HAP-1 (cell line): ENCODE measurements at regions not wholly inside any gene's neighbourhood (a gene's known extent, or its start where the extent isn't known, plus 50 kb on each side); places are given as distances from the start of the nearest gene placed in this dataset.

Source experiments
- DNase-seq, 2 experiments: peaks; one replicate each; pipeline ENCODE4 v3.0.0-alpha.2; 2016 to 2020; ENCODE audit warnings: low spot score in 2 of 2
- H3K27me3 ChIP-seq: fragments of 250-450 bp; sonication (Bioruptor Pico); 2 replicates; pipeline ENCODE4 v1.5.1; 2020; ENCODE audit warnings: low read depth, mild to moderate bottlenecking, moderate library complexity
- H3K36me3 ChIP-seq: fragments of 250-450 bp; sonication (Bioruptor Pico); replicated peaks from 2 replicates; pipeline ENCODE4 v1.5.1; 2020; ENCODE audit warnings: mild to moderate bottlenecking
- H3K4me1 ChIP-seq: fragments of 250-450 bp; sonication (Bioruptor Pico); 2 replicates; pipeline ENCODE4 v1.5.1; 2020; ENCODE audit warnings: mild to moderate bottlenecking
- H3K4me3 ChIP-seq: fragments of 250-450 bp; sonication (Bioruptor Pico); 2 replicates; pipeline ENCODE4 v1.5.1; 2020; ENCODE audit warnings: mild to moderate bottlenecking, moderate library complexity
- H3K9me3 ChIP-seq: fragments of 250-450 bp; sonication (Bioruptor Pico); 2 replicates; pipeline ENCODE4 v1.5.1; 2020; ENCODE audit warnings: mild to moderate bottlenecking, moderate library complexity
- in situ Hi-C: fragments of 300-500 bp; cut with MboI; formaldehyde crosslinking; loops from 3 replicates; pipeline ENCODE4 v1.14.3; 2020; ENCODE audit warnings: low sequenced_read_pairs, inconsistent platforms, mixed read lengths

DNA sequence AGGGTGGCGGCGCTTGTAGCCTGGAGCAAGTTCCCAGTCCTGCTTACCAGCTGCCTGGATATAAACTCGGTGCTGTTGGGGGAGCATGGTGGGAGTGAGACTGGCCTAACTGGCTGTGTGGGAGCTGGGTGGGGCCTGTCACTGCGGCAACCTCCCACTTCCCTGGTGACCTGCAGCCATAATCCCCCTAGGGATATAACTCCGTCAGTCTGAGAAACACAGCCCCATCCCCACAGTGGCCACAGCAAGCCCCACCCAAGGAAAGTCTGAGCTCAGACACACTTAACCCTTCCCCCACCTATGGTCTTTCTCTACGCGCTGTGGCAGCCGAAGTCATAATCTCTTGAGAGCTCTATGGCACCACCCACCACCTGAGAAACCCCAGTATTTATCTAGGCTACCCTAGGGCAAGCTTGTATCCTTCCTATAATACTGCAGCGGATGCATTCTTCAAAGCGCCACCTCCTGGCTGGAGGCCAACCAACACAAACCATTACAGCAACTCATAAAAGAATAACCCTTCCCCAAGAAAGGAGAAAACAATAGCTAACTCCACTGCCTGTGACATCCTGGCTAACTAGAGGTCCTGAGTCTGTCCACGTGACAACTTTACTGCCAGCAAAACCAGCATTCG, 57.4 kb downstream of the ZNF648 start:
- in situ Hi-C loops = no loop called here
- no peaks in the 10 kb centered on the region for H3K36me3 ChIP-seq
- DNase-seq = peak in 1 of 2 experiments; percentile 36
- H3K9me3 ChIP-seq = no peaks in the 10 kb centered on the region
- H3K4me3 ChIP-seq = no peak overlapping the region
- no peaks in the 10 kb centered on the region for H3K27me3 ChIP-seq
- H3K4me1 ChIP-seq = no peaks in the 10 kb centered on the region

- Histone ChIP-seq H3K9me3 (no peaks in the 10 kb centered on the region), H3K4me3 (no peak overlapping the region), H3K4me1 (no peaks in the 10 kb centered on the region), H3K36me3 (no peaks in the 10 kb centered on the region), H3K27me3 (no peaks in the 10 kb centered on the region)
- DNase-seq = no peak
- in situ Hi-C loops = no loop called here
Measured at GRCh38 chr1:182003025-182003725, 58.3 kb downstream of the ZNF648 start.

- Histone ChIP-seq H3K4me1 (no peaks in the 10 kb centered on the region), H3K27me3 (no peaks in the 10 kb centered on the region), H3K36me3 (no peaks in the 10 kb centered on the region), H3K9me3 (no peaks in the 10 kb centered on the region), H3K4me3 (no peak overlapping the region)
- DNase-seq = no peak
- in situ Hi-C loops = no loop called here
Measured at GRCh38 chr1:182002570-182002969, 58.9 kb downstream of the ZNF648 start.

GRCh38 chr1:181998858-181999257, 62.7 kb downstream of the ZNF648 start:
- H3K9me3 ChIP-seq = no peaks in the 10 kb centered on the region
- no peaks in the 10 kb centered on the region for H3K27me3 ChIP-seq
- H3K4me1 ChIP-seq = no peaks in the 10 kb centered on the region
- H3K36me3 ChIP-seq = no peaks in the 10 kb centered on the region
- in situ Hi-C loops = loop anchor here (10.0 kb wide), 1 partner anchor 56 kb away; no protein-coding TSS in a partner anchor
- DNase-seq = no peak
- no peak overlapping the region for H3K4me3 ChIP-seq

GRCh38 chr1:181992072-181992471, 69.4 kb downstream of the ZNF648 start:
- H3K4me1 ChIP-seq = no peaks in the 10 kb centered on the region
- H3K27me3 ChIP-seq = no peaks in the 10 kb centered on the region; the same call in 1 of the 2 replicates
- H3K9me3 ChIP-seq = no peaks in the 10 kb centered on the region
- no peak for DNase-seq
- no peaks in the 10 kb centered on the region for H3K36me3 ChIP-seq
- in situ Hi-C loops = loop anchor here (10.0 kb wide), 1 partner anchor 63 kb away; no protein-coding TSS in a partner anchor
- H3K4me3 ChIP-seq = no peak overlapping the region

DNA sequence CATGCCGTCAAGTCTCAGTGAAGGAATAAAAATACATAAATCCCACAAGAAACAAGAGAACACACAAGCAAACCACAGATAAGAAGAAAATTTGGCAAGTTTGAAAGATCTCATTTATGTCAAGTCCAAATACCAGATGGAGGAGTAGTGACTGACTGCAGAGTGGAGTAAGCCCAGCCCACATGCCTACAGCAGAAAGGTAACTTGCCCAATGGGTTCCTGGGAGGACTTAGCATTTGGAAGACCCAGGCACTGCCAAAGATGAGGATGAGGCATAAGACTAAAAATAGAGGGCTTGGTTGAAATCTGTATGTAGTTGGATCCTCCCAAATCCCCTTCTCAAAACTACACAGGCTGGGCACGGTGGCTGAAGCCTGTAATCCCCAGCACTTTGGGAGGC, 70.8 kb downstream of the ZNF648 start:
- Histone ChIP-seq H3K4me1 (no peaks in the 10 kb centered on the region), H3K9me3 (no peaks in the 10 kb centered on the region), H3K4me3 (no peak overlapping the region), H3K36me3 (no peaks in the 10 kb centered on the region), H3K27me3 (no peaks in the 10 kb centered on the region; the same call in 1 of the 2 replicates)
- in situ Hi-C loops = loop anchor here (10.0 kb wide), 1 partner anchor 64 kb away; no protein-coding TSS in a partner anchor
- no peak for DNase-seq

DNA sequence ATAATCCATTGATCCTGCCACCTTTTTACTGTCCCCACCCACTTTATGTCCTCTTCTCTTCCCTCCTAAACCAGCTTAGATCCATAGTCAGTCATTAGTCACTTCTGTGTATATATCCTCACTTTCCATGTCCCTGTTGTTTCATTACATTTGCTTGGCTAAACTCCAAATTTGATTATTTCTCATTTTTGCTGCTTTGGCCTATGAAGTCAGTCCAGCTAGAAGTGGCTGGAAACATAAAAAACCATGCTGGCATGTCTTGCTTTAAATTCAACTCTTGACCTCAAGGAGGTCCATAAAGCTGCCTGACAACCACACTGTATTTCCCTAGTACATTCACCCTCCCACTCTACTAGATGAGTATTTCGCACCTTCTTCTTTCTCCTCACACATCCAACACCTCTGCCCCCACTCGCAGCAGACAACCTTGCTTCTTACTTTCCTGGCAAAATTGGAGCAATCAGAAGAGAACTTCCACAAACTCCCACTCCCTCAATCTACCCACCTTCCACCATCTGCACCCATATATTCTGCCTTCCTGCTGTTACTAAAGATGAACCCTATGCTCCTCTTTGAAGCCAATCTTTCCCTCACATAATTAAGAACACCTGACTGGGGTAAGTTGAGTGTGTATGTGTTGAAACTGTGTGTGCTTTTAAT, 72.1 kb downstream of the ZNF648 start:
- in situ Hi-C loops = no loop called here
- Histone ChIP-seq H3K9me3 (no peaks in the 10 kb centered on the region), H3K27me3 (no peaks in the 10 kb centered on the region; the same call in 1 of the 2 replicates), H3K36me3 (no peaks in the 10 kb centered on the region), H3K4me3 (no peak overlapping the region), H3K4me1 (no peaks in the 10 kb centered on the region)
- DNase-seq = no peak

DNA sequence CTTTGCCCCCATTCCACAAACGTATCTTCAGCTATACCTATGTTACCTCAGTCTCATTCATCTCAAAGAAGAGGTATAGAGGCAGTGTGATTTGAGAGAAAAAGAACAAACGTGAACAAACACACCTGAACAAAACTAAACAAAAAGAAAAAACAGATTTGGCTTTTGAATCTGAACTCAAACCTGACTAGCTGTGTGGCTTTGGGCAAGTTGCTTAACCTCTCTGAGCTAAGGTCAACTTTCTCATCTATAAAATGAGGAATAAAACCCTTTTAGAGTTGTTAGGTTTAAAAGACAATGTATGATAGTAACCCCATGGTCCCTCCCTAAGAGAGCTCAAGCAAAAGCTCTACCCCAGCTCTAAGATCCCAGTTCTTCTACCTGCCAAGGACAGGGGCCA, 73.5 kb downstream of the ZNF648 start:
- Histone ChIP-seq H3K36me3 (no peaks in the 10 kb centered on the region), H3K9me3 (no peaks in the 10 kb centered on the region), H3K27me3 (no peaks in the 10 kb centered on the region; the same call in 1 of the 2 replicates), H3K4me1 (no peaks in the 10 kb centered on the region), H3K4me3 (no peak overlapping the region)
- in situ Hi-C loops = no loop called here
- DNase-seq = no peak

- Histone ChIP-seq H3K4me1 (no peaks in the 10 kb centered on the region), H3K9me3 (no peaks in the 10 kb centered on the region), H3K4me3 (no peak overlapping the region), H3K27me3 (no peaks in the 10 kb centered on the region; the same call in 1 of the 2 replicates), H3K36me3 (no peaks in the 10 kb centered on the region)
- in situ Hi-C loops = no loop called here
- no peak for DNase-seq
Measured at GRCh38 chr1:181987334-181987895, 74.1 kb downstream of the ZNF648 start.

GRCh38 chr1:181986907-181987305, 74.6 kb downstream of the ZNF648 start:
- Histone ChIP-seq H3K36me3 (no peaks in the 10 kb centered on the region), H3K4me3 (no peak overlapping the region), H3K9me3 (no peaks in the 10 kb centered on the region), H3K4me1 (no peaks in the 10 kb centered on the region), H3K27me3 (no peaks in the 10 kb centered on the region; the same call in 1 of the 2 replicates)
- in situ Hi-C loops = no loop called here
- DNase-seq = no peak

DNA sequence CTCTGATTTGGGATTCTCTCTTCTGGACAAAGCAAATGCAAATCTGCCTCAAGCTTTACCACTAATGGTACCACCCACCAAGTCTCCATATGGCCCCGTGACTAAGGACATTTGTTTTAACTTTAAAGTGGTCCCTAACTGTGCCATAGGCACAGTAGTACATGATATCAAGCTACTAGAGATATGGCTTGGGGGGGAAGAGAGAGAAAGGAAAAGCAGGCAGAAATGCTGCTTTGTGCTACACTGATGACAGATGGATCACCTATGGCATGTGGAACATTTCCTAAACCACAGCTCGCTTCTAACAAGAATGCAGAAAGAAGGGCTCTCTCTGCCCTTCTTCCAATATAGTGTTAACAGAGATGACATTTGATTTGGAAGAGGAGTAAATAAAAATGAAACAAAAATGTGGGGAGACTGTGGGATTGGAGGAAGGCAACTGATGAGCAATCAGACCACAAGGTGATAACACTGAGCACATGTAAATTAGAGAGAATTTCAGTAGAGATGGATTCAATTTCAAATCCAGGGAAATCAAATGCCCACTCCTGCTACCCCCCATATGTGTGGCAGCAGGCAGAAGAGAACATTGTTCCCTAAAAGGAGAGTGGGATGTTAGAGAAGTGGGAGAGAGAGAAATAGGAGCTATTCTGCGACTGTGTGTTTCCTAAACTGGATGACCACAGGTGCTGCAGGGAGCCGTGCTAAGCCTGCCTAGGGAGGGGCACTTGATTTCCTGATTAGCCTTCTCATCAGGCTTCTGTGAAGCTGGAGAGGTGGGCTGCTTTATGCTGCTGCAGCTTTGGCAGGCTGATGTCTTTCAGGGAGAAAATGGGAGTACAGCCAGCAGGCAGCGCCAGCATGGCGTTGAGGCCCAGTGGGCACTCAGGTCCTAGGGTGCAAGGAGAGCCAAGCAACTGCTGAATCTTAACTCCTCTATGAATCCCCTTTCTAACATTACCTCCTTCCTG, 75.3 kb downstream of the ZNF648 start:
- H3K4me3 ChIP-seq = no peak overlapping the region
- no peaks in the 10 kb centered on the region for H3K36me3 ChIP-seq
- in situ Hi-C loops = no loop called here
- no peaks in the 10 kb centered on the region for H3K9me3 ChIP-seq
- DNase-seq = no peak
- no peaks in the 10 kb centered on the region; the same call in 1 of the 2 replicates for H3K27me3 ChIP-seq
- H3K4me1 ChIP-seq = no peaks in the 10 kb centered on the region

GRCh38 chr1:181985281-181985680, 76.2 kb downstream of the ZNF648 start:
- no peaks in the 10 kb centered on the region for H3K4me1 ChIP-seq
- in situ Hi-C loops = no loop called here
- H3K36me3 ChIP-seq = no peaks in the 10 kb centered on the region
- no peaks in the 10 kb centered on the region; the same call in 1 of the 2 replicates for H3K27me3 ChIP-seq
- DNase-seq = no peak
- no peaks in the 10 kb centered on the region for H3K9me3 ChIP-seq
- H3K4me3 ChIP-seq = no peak overlapping the region

DNA sequence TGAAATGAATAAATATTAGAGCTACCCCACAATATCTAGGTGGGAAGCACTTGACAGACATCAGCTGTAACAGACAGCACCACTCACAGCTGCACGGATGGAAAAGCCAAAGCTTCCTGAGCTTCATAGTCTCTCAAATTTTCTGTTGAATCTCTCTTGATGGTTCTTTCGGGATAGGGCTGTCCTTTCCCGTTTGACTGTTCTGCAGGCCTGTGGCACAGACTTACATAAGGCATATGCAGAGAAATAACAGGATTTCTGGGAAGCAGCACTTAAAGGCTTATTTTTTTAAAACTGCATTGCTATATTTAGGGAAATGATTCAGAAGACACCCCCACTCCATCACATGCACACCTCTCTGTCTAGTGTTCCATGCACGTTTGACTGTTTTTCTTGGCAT, 77.5 kb downstream of the ZNF648 start:
- DNase-seq = no peak
- in situ Hi-C loops = no loop called here
- H3K4me3 ChIP-seq = no peak overlapping the region

More for the DNA sequence above, 77.5 kb downstream of the ZNF648 start:
- H3K36me3 ChIP-seq = no peaks in the 10 kb centered on the region
- H3K9me3 ChIP-seq = no peaks in the 10 kb centered on the region
- H3K4me1 ChIP-seq = no peaks in the 10 kb centered on the region
- H3K27me3 ChIP-seq = no peaks in the 10 kb centered on the region
